Hematopoietic multipotent progenitor cell treated with erythropoietin and hydrocortisone succinate and interleukin-3 and kit ligand, for 4 days (in vitro differentiated cells): ENCODE measurements at regions not wholly inside any gene's neighbourhood (a gene's known extent, or its start where the extent isn't known, plus 50 kb on each side); places are given as distances from the start of the nearest gene placed in this dataset.
A peak's percentile ranks its signal among the peaks of the same experiment; 100 is the strongest.
"Not testable (repeated sequence)": the region's sequence is repeated elsewhere in the genome, so short reads cannot be mapped to it uniquely, and the experiment has no call there.

ENCODE experiments used
- DNase-seq: peaks from one replicate; pipeline ENCODE4 v3.0.0-alpha.2; 2015

DNA sequence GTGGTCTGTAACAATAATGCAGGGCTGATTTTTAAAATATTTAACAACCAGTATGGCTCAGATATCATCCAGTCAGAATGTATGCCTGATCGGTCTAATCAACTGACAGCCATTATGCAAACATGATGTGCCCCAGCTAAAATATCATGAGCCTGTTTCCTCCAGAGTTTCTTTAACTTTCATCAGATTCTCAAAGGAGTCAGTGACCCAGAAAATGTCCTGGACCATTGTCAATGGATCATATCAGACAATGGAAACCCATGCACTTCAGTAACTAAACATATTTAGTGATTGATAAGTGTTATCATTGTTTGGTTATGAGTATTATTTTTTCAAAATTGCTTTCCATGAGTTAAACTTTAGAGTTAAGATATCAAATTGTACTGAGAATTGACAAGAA lies 173.5 kb downstream of the LMBRD1 start:
- no peak for DNase-seq

- no peak for DNase-seq
Observed at GRCh38 chr6:69622924-69623323, 173.9 kb downstream of the LMBRD1 start.

GRCh38 chr6:69622230-69622629 lies 174.6 kb downstream of the LMBRD1 start:
- no peak for DNase-seq

DNA sequence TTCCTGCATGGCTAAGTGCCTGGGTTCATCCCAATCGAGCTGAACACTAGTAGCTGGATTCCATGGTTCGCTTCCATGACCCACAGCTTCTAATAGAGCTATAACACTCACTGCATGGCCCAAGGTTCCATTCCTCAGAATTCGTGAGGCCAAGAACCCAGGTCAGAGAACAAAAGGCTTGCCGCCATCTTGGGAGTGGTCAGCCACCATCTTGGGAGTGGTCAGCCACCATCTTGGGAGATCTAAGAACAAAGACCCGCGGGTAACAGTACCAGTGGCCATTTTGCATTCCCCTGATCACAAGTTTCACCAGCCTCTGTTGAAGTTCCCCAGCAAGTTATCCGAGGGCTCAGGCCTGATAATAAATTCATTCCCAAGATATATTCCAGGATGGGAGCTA lies 179.6 kb downstream of the LMBRD1 start:
- no peak for DNase-seq

DNA sequence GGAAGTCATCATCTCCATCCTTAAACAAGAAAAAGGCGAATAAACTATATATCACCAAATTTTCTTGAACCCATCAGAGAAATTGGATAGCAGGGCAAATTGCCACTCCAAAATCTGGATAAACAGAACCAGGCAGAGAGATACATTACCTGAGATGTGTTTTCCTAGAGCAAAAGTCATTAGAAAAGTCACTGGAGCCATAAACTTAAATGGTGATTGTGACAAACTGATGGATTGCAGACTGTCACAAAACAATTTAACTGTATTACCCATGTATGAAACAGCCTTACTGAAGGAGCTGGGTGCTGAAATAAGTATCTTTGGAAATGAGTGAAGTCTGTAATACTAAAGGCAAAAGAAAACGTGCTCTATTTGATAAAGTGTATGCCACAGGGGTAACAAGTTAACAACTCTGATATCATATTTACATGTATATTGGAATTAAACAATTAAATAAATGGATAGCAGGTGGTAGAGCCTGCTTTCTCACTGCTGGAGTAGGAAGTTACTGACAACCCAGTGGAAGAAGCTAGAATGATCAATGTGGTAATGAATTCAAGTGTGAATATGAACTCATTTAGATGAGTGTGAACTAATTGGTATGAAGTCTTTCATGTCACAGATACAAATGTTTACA lies 186.9 kb downstream of the LMBRD1 start:
- no peak for DNase-seq

DNA sequence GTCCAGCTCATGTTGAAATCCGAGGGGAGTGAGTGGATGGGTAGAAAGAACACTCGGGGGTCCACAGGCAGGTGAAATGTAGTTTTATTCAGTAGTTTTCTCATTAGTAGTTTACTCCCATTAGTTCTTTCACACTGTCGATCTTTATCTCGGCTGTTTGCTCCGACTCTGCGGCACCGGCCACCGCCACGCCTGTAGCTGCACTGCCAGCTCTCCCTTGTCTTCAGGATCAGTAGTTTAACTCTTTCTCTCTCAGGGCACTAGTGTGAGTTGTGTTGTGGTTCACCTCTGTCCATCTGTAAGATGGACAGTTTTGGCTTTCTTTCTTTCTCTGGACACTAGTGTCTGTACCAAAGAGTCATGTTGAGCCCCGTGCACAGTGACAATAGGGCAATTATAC lies 195.7 kb downstream of the LMBRD1 start:
- DNase-seq, result no peak

GRCh38 chr6:69594405-69594804 lies 202.4 kb downstream of the LMBRD1 start:
- no peak for DNase-seq

- no peak for DNase-seq
Observed at GRCh38 chr6:69593706-69594105, 203.1 kb downstream of the LMBRD1 start.

- DNase-seq, result no peak
Observed at GRCh38 chr6:69589626-69590025, 207.2 kb downstream of the LMBRD1 start.

DNA sequence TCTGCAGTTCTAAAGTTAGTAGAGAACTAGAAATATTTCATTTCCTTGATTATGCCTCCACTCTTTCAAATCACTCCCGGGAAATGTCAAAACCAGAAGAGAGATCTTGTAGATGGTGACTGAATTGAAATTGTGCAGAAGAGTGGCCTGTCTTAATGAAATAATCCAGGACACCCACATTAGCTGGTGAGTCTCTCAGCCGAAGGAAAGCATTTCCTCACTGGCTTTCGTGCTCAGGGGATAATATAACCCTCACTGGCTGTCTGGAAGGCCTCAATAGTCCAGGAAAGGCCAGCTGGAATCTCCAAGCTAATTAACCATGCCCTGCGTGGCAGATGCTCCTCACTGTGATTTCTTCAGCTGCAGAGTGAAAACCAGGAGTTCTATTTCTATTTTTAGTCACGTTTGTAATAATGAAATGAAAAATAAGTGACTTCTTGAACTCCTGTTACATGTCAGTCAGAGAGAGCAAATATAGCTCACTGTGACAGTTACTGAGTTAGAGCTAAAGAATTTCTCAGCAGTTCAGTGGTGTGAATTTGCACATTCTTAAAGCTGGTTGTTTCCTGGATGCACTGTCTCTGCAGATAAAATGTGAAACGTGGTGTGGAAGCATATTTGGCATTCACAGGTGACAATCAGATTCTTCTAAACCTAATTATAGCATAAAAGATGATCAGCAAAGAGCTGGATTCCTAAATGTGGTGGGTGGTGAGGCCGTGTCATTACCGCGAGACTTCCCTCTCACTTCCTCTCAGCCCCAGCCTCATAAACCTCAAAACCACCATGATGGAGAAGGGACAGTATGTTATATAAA lies 211.7 kb downstream of the LMBRD1 start:
- DNase-seq, result peak; percentile 47

DNA sequence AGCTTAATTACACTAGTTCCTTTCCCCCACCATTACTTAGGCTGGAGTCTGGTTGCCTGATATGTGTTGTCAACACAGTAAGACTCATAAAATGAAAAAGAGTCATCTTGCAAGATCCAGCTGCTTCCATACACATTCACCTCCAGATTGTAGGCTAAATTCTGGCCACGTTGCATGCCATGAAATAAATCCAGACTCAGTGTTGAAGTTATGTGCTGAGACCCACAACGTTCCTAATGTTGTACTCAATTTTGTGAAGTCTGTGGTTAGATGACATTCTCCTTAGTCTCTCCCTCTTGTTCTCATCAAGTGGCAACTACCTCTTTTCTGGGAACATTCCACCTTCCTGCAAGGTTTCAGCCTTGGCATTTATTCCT lies 212.3 kb downstream of the LMBRD1 start:
- DNase-seq, result no peak

DNA sequence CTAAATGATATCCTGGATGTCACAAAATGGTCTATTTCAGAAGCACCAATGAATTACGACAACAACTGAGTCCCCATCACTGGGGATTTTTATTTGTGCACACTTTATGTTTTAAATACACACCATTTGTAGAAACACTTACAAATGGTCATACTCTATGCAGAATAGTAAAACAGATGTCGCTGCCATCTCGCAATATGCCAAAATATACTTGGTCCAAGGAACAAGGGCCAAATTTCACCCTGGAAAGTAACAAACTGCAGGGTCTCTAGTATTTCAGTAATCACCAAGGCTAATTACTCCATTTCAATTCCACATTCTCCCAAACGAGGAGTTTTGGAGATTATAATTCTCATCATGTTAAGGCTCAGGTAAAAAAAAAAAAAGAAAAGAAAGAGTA lies 215.2 kb downstream of the LMBRD1 start:
- DNase-seq, result no peak

DNA sequence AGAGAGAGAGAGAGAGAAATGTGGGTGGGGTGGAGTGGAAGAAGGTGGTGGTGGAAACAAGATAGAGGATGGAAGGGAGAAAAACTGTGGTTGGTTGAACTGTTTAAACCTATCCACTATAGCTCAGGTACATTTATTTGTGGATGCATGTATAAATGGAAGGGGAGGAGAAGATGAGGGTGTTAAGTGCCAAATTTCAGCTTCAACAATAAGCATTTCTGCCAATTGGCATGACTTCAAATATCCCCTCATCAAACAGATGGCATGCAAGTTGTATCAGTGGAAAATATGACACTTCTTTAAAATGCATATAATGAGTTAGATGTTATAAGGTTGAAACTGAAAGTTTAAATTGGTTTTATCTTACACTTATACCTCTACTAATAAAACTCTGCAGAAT lies 216.1 kb downstream of the LMBRD1 start:
- no peak for DNase-seq

DNA sequence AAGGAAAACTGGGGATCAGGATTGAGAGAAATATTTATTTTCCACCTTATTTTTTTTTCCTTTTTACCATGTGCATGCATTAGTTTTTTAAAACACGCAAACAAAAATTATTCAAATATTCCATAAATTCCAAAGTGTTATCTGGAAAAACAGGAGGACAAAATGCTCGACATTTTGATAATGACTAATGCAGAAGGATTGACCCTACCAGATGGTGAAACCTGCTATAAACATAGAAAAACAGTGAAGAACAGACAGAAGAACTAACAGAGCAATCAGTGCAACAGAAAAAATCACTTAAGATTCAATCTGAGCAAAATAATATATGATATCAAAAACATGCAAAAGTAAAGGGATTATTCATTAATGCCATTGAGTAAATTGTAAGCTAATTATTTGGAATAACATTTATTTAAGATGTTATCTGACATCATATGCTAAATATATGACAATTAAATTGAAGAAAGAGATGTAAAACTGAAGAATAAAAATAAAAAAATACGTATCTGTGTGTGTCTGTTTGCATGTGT lies 218.4 kb downstream of the LMBRD1 start:
- DNase-seq, result no peak

DNA sequence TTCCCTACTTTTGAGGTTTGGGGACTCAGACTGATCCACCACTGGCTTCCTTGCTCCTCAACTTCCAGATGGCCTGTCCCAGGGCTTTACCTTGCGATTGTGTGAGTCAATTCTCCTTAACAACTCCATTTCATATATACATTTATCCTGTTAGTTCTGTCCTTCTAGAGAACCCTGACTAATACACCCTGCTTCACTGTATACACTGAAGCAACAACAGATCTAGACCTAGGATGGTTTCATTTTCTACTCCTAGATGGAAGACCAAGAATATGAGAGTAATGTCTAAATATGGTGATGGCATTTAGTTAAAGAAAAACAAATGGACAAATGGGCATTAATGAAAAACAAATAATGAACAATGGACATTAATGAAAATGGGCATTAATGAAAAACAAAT lies 225.6 kb downstream of the LMBRD1 start:
- DNase-seq, result no peak

DNA sequence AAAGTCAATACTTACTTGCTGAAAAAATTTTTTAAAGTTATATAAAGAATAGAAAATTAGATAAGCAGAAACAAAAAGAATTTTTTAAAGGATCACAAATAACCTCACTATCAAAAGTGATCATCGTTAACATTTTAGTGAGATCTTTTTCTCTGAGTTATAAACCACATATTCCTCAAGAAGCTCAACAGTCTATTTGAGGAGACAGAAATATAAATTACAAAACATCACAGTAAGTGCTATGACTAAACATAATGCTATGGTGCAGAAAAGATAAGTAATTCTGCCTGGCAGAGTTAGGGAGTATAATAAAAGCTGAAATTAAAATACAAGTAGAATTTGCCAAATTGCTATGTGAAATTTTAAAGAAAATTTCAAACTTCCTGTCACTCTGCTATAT lies 226.7 kb downstream of the LMBRD1 start:
- DNase-seq, result no peak

DNA sequence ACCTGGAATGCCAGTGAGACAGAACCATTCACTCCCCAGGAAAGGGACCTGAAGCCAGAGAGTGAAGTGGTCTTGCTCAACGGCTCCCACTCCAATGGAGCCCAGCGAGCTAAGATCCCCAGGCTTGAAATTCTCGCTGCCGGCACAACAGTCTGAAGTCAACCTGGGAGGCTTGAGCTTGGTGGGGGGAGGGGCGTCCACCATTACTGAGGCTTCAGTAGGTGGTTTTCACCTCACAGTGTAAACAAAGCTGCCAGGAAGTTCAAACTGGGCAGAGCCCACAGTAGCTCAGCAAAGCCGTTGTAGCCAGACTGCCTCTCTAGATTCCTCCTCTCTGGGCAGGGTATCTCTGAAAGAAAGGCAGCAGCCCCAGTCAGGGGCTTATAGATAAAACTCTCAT lies 236.2 kb downstream of the LMBRD1 start:
- DNase-seq, result not testable (repeated sequence)

GRCh38 chr6:69555088-69555638 lies 241.6 kb downstream of the LMBRD1 start:
- no peak for DNase-seq

DNA sequence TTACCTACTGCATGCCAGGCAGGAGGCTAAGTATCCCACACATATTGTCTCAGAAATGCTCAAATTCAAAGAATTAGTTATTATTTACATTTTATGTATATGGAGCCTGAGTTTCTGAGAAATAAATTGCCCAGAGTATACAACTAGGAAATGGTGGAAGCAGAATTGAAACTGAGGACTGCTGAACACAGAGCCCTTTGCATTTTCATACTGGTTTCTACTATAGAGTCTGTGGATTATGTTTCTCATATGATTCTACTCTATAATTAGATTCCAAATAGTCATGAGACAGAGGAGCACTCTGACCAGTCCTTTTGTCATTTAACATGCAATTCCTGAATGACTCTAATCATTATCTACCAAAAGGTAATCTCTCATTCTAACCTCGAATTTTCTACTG lies 254.3 kb downstream of the LMBRD1 start:
- DNase-seq, result no peak

DNA sequence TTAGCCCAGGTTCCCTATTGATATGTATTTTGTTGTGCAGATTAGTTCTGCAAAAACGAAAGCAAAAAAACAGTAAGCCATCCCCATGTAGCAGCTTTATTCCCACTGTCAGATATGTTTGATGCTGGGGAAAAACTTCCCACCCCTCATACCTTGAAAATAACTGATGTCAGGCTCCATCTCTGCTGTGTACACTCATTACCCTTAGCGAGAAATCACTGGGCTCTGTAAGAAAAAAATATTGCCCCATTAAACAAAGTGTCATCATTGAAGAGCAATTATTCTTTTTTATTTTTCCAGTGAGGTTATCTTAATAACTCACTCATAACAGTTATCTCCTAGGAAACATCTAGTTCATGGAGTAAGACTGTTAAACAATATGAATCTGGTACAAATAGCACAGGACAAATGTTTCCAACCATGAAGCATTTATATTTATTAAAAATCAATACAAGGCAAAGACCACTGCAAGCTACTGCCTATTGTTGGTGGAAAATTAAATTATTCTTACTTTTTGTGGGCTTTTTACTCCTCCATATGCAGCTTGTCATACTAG lies 268.8 kb downstream of the LMBRD1 start:
- DNase-seq, result no peak

GRCh38 chr6:69515480-69515879 lies 281.3 kb downstream of the LMBRD1 start:
- not testable (repeated sequence) for DNase-seq

DNA sequence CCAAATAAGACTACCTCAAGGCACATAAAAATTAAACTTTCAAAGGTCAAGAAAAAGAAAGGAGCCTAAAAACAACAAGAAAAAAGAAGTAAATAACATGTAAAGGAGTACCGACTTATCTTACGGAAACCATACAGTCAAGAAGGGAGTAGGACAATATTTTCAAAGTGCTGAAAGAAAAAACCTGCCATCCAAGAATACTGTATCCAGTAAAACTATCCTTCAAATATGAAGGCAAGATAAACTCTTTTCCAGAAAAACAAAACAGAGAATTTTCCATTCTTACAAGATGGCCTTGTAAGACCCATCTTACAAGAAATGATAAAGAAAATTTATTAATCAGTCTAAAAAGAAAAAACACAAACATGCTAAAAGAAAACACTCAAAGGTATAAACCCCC lies 302.2 kb downstream of the LMBRD1 start:
- DNase-seq, result no peak

GRCh38 chr6:69489970-69490369 lies 306.8 kb downstream of the LMBRD1 start:
- DNase-seq, result peak; percentile 3

- peak; percentile 18 for DNase-seq
Observed at GRCh38 chr6:69487688-69488087, 309.1 kb downstream of the LMBRD1 start.
